Activated CD4-positive, CD25-positive, alpha-beta regulatory T cell treated with anti-CD3 and anti-CD28 coated beads, Interleukin-2, amount 50 U/mL, for 72 hours (primary cell): ENCODE measurements at regions not wholly inside any gene's neighbourhood (a gene's known extent, or its start where the extent isn't known, plus 50 kb on each side); places are given as distances from the start of the nearest gene placed in this dataset.

Source experiments
- DNase-seq: peaks from one replicate; pipeline ENCODE4 v3.0.0; 2021

GRCh38 chr2:196318517-196319377, 147.4 kb upstream of the STK17B start:
- DNase-seq, result no peak

GRCh38 chr2:196322973-196323810, 151.8 kb upstream of the STK17B start:
- no peak for DNase-seq

- DNase-seq, result no peak
Measured at GRCh38 chr2:196324211-196324610, 152.8 kb upstream of the STK17B start.

GRCh38 chr2:196328088-196328680, 156.8 kb upstream of the STK17B start:
- DNase-seq, result no peak

- no peak for DNase-seq
Measured at GRCh38 chr2:196329959-196330358, 158.6 kb upstream of the STK17B start.

GRCh38 chr2:196330645-196331044, 159.3 kb upstream of the STK17B start:
- DNase-seq, result no peak

- no peak for DNase-seq
Measured at GRCh38 chr2:196331143-196331542, 159.8 kb upstream of the STK17B start.

GRCh38 chr2:196331851-196332250, 160.5 kb upstream of the STK17B start:
- no peak for DNase-seq

- DNase-seq, result no peak
Measured at GRCh38 chr2:196333397-196333796, 162.0 kb upstream of the STK17B start.

GRCh38 chr2:196334710-196335109, 163.3 kb upstream of the STK17B start:
- no peak for DNase-seq

GRCh38 chr2:196335221-196335634, 163.8 kb upstream of the STK17B start:
- DNase-seq, result no peak

- no peak for DNase-seq
Measured at GRCh38 chr2:196336207-196336606, 164.8 kb upstream of the STK17B start.

GRCh38 chr2:196336715-196337114, 165.3 kb upstream of the STK17B start:
- no peak for DNase-seq

- DNase-seq, result no peak
Measured at GRCh38 chr2:196337208-196337953, 166.0 kb upstream of the STK17B start.

- DNase-seq, result no peak
Measured at GRCh38 chr2:196338440-196338839, 167.1 kb upstream of the STK17B start.

GRCh38 chr2:196341277-196341841, 170.0 kb upstream of the STK17B start:
- DNase-seq, result no peak

- DNase-seq, result no peak
Measured at GRCh38 chr2:196344397-196344796, 173.0 kb upstream of the STK17B start.

GRCh38 chr2:196353717-196354116, 182.3 kb upstream of the STK17B start:
- no peak for DNase-seq

- no peak for DNase-seq
Measured at GRCh38 chr2:196354186-196354585, 182.8 kb upstream of the STK17B start.

GRCh38 chr2:196356332-196356731, 185.0 kb upstream of the STK17B start:
- DNase-seq, result no peak

GRCh38 chr2:196360650-196361049, 189.3 kb upstream of the STK17B start:
- DNase-seq, result no peak

- DNase-seq, result no peak
Measured at GRCh38 chr2:196361606-196362326, 190.4 kb upstream of the STK17B start.
